HG03095 (cell line): ENCODE measurements at regions not wholly inside any gene's neighbourhood (a gene's known extent, or its start where the extent isn't known, plus 50 kb on each side); places are given as distances from the start of the nearest gene placed in this dataset.
"Not testable (repeated sequence)": the region's sequence is repeated elsewhere in the genome, so short reads cannot be mapped to it uniquely, and the experiment has no call there.

Experiments used
- ATAC-seq: cut with Tn5 transposase; IDR thresholded peaks from one replicate; pipeline ENCODE4 v1.9.1; 2021; ENCODE audit warnings: moderate library complexity; ENCODE audit not compliant: unreplicated experiment

- no peak for ATAC-seq
Measured at GRCh38 chr20:50439539-50440453, 70.4 kb upstream of the PTPN1 start.

GRCh38 chr20:50442512-50442911, 67.7 kb upstream of the PTPN1 start:
- no peak for ATAC-seq

- ATAC-seq: no peak
Measured at GRCh38 chr20:50445354-50446151, 64.6 kb upstream of the PTPN1 start.

GRCh38 chr20:50446351-50447101, 63.7 kb upstream of the PTPN1 start:
- ATAC-seq: no peak

- no peak for ATAC-seq
Measured at GRCh38 chr20:50447102-50447804, 62.9 kb upstream of the PTPN1 start.

GRCh38 chr20:50447817-50448216, 62.4 kb upstream of the PTPN1 start:
- no peak for ATAC-seq

- ATAC-seq: not testable (repeated sequence)
Measured at GRCh38 chr20:50448625-50449403, 61.4 kb upstream of the PTPN1 start.

GRCh38 chr20:50449738-50450492, 60.3 kb upstream of the PTPN1 start:
- peak; percentile 53 for ATAC-seq

GRCh38 chr20:50450493-50450826, 59.7 kb upstream of the PTPN1 start:
- no peak for ATAC-seq

GRCh38 chr20:50450881-50451752, 59.1 kb upstream of the PTPN1 start:
- peak; percentile 80 for ATAC-seq

- ATAC-seq: not testable (repeated sequence)
Measured at GRCh38 chr20:50451792-50452425, 58.3 kb upstream of the PTPN1 start.

GRCh38 chr20:50453533-50454244, 56.5 kb upstream of the PTPN1 start:
- ATAC-seq: no peak

GRCh38 chr20:50455245-50455644, 54.9 kb upstream of the PTPN1 start:
- ATAC-seq: not testable (repeated sequence)

GRCh38 chr20:50455656-50456451, 54.3 kb upstream of the PTPN1 start:
- no peak for ATAC-seq

- ATAC-seq: no peak
Measured at GRCh38 chr20:50456452-50457324, 53.5 kb upstream of the PTPN1 start.
